Thoracic aorta (tissue), 2 donors: ENCODE measurements at regions not wholly inside any gene's neighbourhood (a gene's known extent, or its start where the extent isn't known, plus 50 kb on each side); places are given as distances from the start of the nearest gene placed in this dataset.

Experiments
- ATAC-seq: fragments of 150-250 bp; one replicate; pipeline ENCODE4 v1.8.0; 2017; ENCODE audit warnings: low read depth; ENCODE audit not compliant: insufficient number of reproducible peaks, low FRiP score
- DNase-seq: peaks from one replicate; pipeline ENCODE4 v3.0.0-alpha.2; 2020; ENCODE audit warnings: low spot score
- H3K27ac ChIP-seq, 2 donors: fragments of 200-600 bp; sonication (generic); 1 replicate in 1 of 2; 2 replicates in 1 of 2; pipeline ENCODE4 v1.5.1; 2016; ENCODE audit warnings: mild to moderate bottlenecking in 2 of 2, moderate library complexity in 2 of 2
- H3K27me3 ChIP-seq: fragments of 200-600 bp; sonication (generic); replicated peaks from 2 replicates; pipeline ENCODE4 v1.6.0; 2016; ENCODE audit warnings: mild to moderate bottlenecking; ENCODE audit not compliant: insufficient read depth
- H3K36me3 ChIP-seq: fragments of 200-600 bp; sonication (generic); one replicate; pipeline ENCODE4 v1.5.1; 2016
- H3K4me1 ChIP-seq, 2 donors: fragments of 200-600 bp; sonication (generic); 1 replicate in 1 of 2; 2 replicates in 1 of 2; pipeline versions ENCODE4 v1.5.1 to v1.6.0; 2016; ENCODE audit warnings: low read depth in 2 of 2, mild to moderate bottlenecking in 1 of 2; ENCODE audit not compliant: control insufficient read depth in 1 of 2
- H3K4me3 ChIP-seq: fragments of 200-600 bp; sonication (generic); 2 replicates; pipeline ENCODE4 v1.5.1; 2016; ENCODE audit warnings: mild to moderate bottlenecking
- H3K9me3 ChIP-seq: fragments of 200-600 bp; sonication (generic); 2 replicates; pipeline ENCODE4 v1.5.1; 2016
- CTCF ChIP-seq: fragments of 200-600 bp; sonication (generic); IDR thresholded peaks from one replicate; pipeline ENCODE4 v1.5.1; 2019; ENCODE audit warnings: antibody characterized with exemption

GRCh38 chr7:142670511-142670910, 78.8 kb upstream of the PRSS1 start:
- no peak overlapping the region for H3K27ac ChIP-seq
- DNase-seq (no peak), ATAC-seq (no peak)
- no peak for TF ChIP-seq CTCF
- H3K36me3 ChIP-seq, result no peaks in the 10 kb centered on the region
- no peaks in the 10 kb centered on the region for H3K4me1 ChIP-seq
- H3K4me3 ChIP-seq, result no peak overlapping the region
- no peaks in the 10 kb centered on the region for H3K9me3 ChIP-seq
- H3K27me3 ChIP-seq, result no peaks in the 10 kb centered on the region

- Histone ChIP-seq H3K4me1 (no peaks in the 10 kb centered on the region), H3K36me3 (no peaks in the 10 kb centered on the region), H3K27me3 (no peaks in the 10 kb centered on the region), H3K9me3 (no peaks in the 10 kb centered on the region), H3K27ac (no peak overlapping the region), H3K4me3 (no peak overlapping the region)
- no peak for ATAC-seq
- peak; percentile 47 for TF ChIP-seq CTCF
- DNase-seq, result no peak
Measured at GRCh38 chr7:142669074-142669654, 80.1 kb upstream of the PRSS1 start.

GRCh38 chr7:142668495-142668894, 80.8 kb upstream of the PRSS1 start:
- no peak overlapping the region for H3K4me3 ChIP-seq
- H3K4me1 ChIP-seq, result no peaks in the 10 kb centered on the region
- TF ChIP-seq CTCF, result no peak
- DNase-seq (no peak), ATAC-seq (no peak)
- H3K27ac ChIP-seq, result no peak overlapping the region
- no peaks in the 10 kb centered on the region for H3K36me3 ChIP-seq
- no peaks in the 10 kb centered on the region for H3K9me3 ChIP-seq
- H3K27me3 ChIP-seq, result no peaks in the 10 kb centered on the region

GRCh38 chr7:142657376-142657775, 91.9 kb upstream of the PRSS1 start:
- Histone ChIP-seq H3K4me3 (no peak overlapping the region), H3K27ac (no peak overlapping the region), H3K36me3 (no peaks in the 10 kb centered on the region), H3K4me1 (no peaks in the 10 kb centered on the region), H3K9me3 (no peaks in the 10 kb centered on the region), H3K27me3 (no peaks in the 10 kb centered on the region)
- no peak for TF ChIP-seq CTCF
- DNase-seq, result no peak
- ATAC-seq, result no peak

GRCh38 chr7:142654398-142654797, 94.9 kb upstream of the PRSS1 start:
- Histone ChIP-seq H3K4me3 (no peak overlapping the region), H3K4me1 (no peaks in the 10 kb centered on the region), H3K27ac (no peak overlapping the region), H3K9me3 (no peaks in the 10 kb centered on the region), H3K36me3 (no peaks in the 10 kb centered on the region), H3K27me3 (no peaks in the 10 kb centered on the region)
- TF ChIP-seq CTCF, result no peak
- ATAC-seq, result no peak
- DNase-seq, result no peak
